ENCODE measurements at regions not wholly inside any gene's neighbourhood (a gene's known extent, or its start where the extent isn't known, plus 50 kb on each side); places are given as distances from the start of the nearest gene placed in this dataset.

DNA sequence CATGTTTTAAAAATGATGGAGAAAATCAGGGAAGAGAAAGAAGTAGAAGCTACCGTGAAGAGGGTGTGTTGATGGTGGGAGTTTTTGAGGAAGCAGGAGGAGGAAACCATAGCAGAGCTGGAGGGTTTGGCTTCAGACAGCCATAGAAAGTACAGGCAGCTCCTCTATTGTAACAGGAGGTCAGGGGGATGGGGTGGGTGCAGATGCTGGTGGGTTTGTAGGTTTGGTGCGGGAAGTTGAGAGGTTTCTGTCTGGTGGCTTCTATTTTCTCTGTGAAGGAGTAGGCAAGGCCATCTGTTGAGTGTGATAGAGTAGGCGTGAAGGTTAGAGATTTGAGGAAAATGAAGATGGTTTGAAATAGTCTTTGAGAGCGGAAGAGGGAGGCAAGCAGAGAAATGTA, 97.7 kb upstream of the TBC1D5 start:
- Mint-ChIP-seq H3K9me3 (no peaks in the 10 kb centered on the region), H3K27ac (no peak overlapping the region), H3K4me1 (peaks cover 8% of the 10 kb centered on the region), H3K27me3 (ENCODE audit: low read depth) (no peaks in the 10 kb centered on the region), H3K4me3 (no peak overlapping the region), H3K36me3 (no peaks in the 10 kb centered on the region)
- ChIA-PET CTCF (interaction anchor here (1.0 to 3.3 kb wide), 8 partner anchors 39 to 1213 kb away, joined by 3 to 56 read pairs (median 5); no protein-coding TSS in a partner anchor), POLR2A (interaction anchor here (2.0 kb wide), 1 partner anchor 98 kb away, joined by 6 read pairs; the partner anchor contains the start of gene TBC1D5)
- TF ChIP-seq NR1H2 (CRISPR knock-in tag; IDR thresholded peaks at IDR 0.05) (no peak), MLX (CRISPR knock-in tag; IDR thresholded peaks at IDR 0.05) (no peak), MXD4 (CRISPR knock-in tag; IDR thresholded peaks at IDR 0.05; ENCODE audit: borderline replicate concordance) (no peak), ZNF232 (CRISPR knock-in tag; IDR thresholded peaks at IDR 0.05) (no peak), ZNF138 (CRISPR knock-in tag; conservative IDR thresholded peaks at IDR 0.05) (no peak)
- TF ChIP-seq, protein P1, sequence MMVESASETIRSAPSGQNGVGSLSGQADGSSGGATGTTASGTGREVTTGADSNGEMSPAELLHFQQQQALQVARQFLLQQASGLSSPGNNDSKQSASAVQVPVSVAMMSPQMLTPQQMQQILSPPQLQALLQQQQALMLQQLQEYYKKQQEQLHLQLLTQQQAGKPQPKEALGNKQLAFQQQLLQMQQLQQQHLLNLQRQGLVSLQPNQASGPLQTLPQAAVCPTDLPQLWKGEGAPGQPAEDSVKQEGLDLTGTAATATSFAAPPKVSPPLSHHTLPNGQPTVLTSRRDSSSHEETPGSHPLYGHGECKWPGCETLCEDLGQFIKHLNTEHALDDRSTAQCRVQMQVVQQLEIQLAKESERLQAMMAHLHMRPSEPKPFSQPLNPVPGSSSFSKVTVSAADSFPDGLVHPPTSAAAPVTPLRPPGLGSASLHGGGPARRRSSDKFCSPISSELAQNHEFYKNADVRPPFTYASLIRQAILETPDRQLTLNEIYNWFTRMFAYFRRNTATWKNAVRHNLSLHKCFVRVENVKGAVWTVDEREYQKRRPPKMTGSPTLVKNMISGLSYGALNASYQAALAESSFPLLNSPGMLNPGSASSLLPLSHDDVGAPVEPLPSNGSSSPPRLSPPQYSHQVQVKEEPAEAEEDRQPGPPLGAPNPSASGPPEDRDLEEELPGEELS (CRISPR knock-in tag; IDR thresholded peaks at IDR 0.05), result no peak
- TF ChIP-seq, protein P2, sequence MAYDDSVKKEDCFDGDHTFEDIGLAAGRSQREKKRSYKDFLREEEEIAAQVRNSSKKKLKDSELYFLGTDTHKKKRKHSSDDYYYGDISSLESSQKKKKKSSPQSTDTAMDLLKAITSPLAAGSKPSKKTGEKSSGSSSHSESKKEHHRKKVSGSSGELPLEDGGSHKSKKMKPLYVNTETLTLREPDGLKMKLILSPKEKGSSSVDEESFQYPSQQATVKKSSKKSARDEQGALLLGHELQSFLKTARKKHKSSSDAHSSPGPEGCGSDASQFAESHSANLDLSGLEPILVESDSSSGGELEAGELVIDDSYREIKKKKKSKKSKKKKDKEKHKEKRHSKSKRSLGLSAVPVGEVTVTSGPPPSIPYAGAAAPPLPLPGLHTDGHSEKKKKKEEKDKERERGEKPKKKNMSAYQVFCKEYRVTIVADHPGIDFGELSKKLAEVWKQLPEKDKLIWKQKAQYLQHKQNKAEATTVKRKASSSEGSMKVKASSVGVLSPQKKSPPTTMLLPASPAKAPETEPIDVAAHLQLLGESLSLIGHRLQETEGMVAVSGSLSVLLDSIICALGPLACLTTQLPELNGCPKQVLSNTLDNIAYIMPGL (CRISPR knock-in tag; IDR thresholded peaks at IDR 0.05), result no peak
- ATAC-seq (no peak), DNase-seq (ENCODE audit: low spot score) (no peak)

DNA sequence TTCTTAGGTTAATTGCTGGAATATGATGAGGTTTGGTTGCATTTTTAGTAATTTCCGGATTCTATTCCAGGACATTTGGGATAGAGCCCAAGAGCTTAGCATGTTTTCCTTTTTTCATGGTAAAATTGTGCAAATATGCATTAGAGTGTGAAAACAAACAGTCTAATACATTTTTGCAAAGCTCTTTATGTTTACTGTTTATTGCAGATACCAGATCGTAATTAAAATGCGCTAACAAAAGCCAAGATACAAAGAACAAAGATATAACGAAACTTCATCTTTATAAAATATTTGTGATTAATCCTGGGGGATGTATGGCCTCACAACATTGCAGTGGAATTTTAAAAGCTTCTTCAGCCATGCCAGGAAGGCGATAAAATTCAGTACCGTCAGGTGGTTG, 94.5 kb upstream of the TBC1D5 start:
- H3K36me3 Mint-ChIP-seq, result no peaks in the 10 kb centered on the region
- no peak for ATAC-seq
- POLR2A ChIA-PET, result no interaction called here
- TF ChIP-seq, protein P3, sequence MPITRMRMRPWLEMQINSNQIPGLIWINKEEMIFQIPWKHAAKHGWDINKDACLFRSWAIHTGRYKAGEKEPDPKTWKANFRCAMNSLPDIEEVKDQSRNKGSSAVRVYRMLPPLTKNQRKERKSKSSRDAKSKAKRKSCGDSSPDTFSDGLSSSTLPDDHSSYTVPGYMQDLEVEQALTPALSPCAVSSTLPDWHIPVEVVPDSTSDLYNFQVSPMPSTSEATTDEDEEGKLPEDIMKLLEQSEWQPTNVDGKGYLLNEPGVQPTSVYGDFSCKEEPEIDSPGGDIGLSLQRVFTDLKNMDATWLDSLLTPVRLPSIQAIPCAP (CRISPR knock-in tag; IDR thresholded peaks at IDR 0.05), result no peak
- TF ChIP-seq ZNF532 (CRISPR knock-in tag; IDR thresholded peaks at IDR 0.05; ENCODE audit: borderline replicate concordance), result no peak
- TF ChIP-seq, protein P4, sequence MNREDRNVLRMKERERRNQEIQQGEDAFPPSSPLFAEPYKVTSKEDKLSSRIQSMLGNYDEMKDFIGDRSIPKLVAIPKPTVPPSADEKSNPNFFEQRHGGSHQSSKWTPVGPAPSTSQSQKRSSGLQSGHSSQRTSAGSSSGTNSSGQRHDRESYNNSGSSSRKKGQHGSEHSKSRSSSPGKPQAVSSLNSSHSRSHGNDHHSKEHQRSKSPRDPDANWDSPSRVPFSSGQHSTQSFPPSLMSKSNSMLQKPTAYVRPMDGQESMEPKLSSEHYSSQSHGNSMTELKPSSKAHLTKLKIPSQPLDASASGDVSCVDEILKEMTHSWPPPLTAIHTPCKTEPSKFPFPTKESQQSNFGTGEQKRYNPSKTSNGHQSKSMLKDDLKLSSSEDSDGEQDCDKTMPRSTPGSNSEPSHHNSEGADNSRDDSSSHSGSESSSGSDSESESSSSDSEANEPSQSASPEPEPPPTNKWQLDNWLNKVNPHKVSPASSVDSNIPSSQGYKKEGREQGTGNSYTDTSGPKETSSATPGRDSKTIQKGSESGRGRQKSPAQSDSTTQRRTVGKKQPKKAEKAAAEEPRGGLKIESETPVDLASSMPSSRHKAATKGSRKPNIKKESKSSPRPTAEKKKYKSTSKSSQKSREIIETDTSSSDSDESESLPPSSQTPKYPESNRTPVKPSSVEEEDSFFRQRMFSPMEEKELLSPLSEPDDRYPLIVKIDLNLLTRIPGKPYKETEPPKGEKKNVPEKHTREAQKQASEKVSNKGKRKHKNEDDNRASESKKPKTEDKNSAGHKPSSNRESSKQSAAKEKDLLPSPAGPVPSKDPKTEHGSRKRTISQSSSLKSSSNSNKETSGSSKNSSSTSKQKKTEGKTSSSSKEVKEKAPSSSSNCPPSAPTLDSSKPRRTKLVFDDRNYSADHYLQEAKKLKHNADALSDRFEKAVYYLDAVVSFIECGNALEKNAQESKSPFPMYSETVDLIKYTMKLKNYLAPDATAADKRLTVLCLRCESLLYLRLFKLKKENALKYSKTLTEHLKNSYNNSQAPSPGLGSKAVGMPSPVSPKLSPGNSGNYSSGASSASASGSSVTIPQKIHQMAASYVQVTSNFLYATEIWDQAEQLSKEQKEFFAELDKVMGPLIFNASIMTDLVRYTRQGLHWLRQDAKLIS (CRISPR knock-in tag; IDR thresholded peaks at IDR 0.05; ENCODE audit: borderline replicate concordance), result no peak
- TF ChIP-seq, protein P5, sequence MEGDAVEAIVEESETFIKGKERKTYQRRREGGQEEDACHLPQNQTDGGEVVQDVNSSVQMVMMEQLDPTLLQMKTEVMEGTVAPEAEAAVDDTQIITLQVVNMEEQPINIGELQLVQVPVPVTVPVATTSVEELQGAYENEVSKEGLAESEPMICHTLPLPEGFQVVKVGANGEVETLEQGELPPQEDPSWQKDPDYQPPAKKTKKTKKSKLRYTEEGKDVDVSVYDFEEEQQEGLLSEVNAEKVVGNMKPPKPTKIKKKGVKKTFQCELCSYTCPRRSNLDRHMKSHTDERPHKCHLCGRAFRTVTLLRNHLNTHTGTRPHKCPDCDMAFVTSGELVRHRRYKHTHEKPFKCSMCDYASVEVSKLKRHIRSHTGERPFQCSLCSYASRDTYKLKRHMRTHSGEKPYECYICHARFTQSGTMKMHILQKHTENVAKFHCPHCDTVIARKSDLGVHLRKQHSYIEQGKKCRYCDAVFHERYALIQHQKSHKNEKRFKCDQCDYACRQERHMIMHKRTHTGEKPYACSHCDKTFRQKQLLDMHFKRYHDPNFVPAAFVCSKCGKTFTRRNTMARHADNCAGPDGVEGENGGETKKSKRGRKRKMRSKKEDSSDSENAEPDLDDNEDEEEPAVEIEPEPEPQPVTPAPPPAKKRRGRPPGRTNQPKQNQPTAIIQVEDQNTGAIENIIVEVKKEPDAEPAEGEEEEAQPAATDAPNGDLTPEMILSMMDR (IDR thresholded peaks at IDR 0.05), result no peak
- no peak for TF ChIP-seq ETV6 (CRISPR knock-in tag; IDR thresholded peaks at IDR 0.05)
- TF ChIP-seq RORB (CRISPR knock-in tag; IDR thresholded peaks at IDR 0.05), result no peak
- TF ChIP-seq NR3C1 (CRISPR knock-in tag; conservative IDR thresholded peaks at IDR 0.05; ENCODE audit: low read depth), result no peak
- TF ChIP-seq TEAD1 (CRISPR knock-in tag; IDR thresholded peaks at IDR 0.05), result no peak
- no peak for TF ChIP-seq ZMAT4 (CRISPR knock-in tag; IDR thresholded peaks at IDR 0.05)
- TF ChIP-seq RELA (CRISPR knock-in tag; IDR thresholded peaks at IDR 0.05; ENCODE audit: borderline replicate concordance), result no peak

More for the DNA sequence above, 94.5 kb upstream of the TBC1D5 start:
- DNase-seq (ENCODE audit: low spot score), result no peak
- no peak overlapping the region for H3K4me3 Mint-ChIP-seq
- peaks cover 8% of the 10 kb centered on the region for H3K4me1 Mint-ChIP-seq
- no peaks in the 10 kb centered on the region for H3K9me3 Mint-ChIP-seq
- no peak overlapping the region for H3K27ac Mint-ChIP-seq
- CTCF ChIA-PET, result interaction anchor here (1.0 kb wide), 1 partner anchor 192 kb away, joined by 4 read pairs; no protein-coding TSS in a partner anchor
- H3K27me3 Mint-ChIP-seq (ENCODE audit: low read depth), result no peaks in the 10 kb centered on the region; the same call in 1 of the 2 replicates

Measured in WTC11 (cell line).